ENCODE measurements at regions not wholly inside any gene's neighbourhood (a gene's known extent, or its start where the extent isn't known, plus 50 kb on each side); places are given as distances from the start of the nearest gene placed in this dataset.

DNA sequence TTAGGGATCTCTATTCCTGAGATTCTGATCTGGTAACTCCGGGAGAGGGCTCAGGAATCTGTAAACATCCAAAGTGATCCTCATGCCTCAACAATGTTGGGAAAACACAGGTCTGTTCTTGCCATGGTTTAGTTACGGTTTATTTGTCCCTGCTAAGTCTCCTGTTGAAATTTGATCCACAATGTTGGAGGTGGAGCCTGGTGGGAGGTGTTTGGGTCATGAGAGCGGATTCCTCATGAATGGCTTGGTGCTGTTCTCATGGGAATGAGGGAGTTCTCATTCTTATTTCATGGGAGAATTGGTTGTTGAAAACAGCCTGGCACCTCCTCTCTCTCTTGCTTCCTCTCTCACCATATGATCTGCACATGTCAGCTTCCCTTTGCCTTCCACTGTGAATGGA, 608.6 kb upstream of the GOT2 start:
- H3K36me3 ChIP-seq (replicated peaks in 1 of 2; ENCODE audit: control insufficient read depth in 1 of 2, insufficient read depth in 2 of 2, low read length in 2 of 2), result no peaks in the 10 kb centered on the region
- CTCF ChIA-PET (ENCODE audit: low intra/inter-chr PET ratio, low total read pairs), result no interaction called here
- BruUV-seq (replicated peaks), result no TSS peak
- H3K9me3 ChIP-seq (ENCODE audit: low read length), result no peaks in the 10 kb centered on the region
- no peak overlapping the region for H3K9ac ChIP-seq (ENCODE audit: insufficient read depth, low read depth, low read length)
- FAIRE-seq (no peak), DNase-seq (ENCODE audit: low spot score) (no peak), ATAC-seq (no peak)
- in situ Hi-C loops (cut with HindIII; ENCODE audit: extremely low pct_ligation_motif_present, low pct_unique_long_range_greater_than_20kb) (no loop called here), intact Hi-C loops (cut with micrococcal nuclease; ENCODE audit: unreplicated experiment) (no loop called here)
- WGBS (ENCODE audit: low lambda C conversion rate), result 3% methylated on average over 3 of the region's 3 CpGs
- no peaks in the 10 kb centered on the region; a peak in 1 of 5 replicates for H3K27me3 ChIP-seq (ENCODE audit: control insufficient read depth in 1 of 2, insufficient read depth in 2 of 2, low read length in 2 of 2)
- H2AFZ ChIP-seq (ENCODE audit: low read length), result no peak overlapping the region
- POLR2A ChIA-PET, result no interaction called here
- H3K79me2 ChIP-seq (ENCODE audit: insufficient read depth, low read length), result no peaks in the 10 kb centered on the region
- no peak overlapping the region for H3K4me2 ChIP-seq (ENCODE audit: low read depth, low read length)
- H3K4me1 ChIP-seq (ENCODE audit: insufficient read depth, low read length), result no peaks in the 10 kb centered on the region
- H3K27ac ChIP-seq (ENCODE audit: extremely low read length, insufficient read depth, low read length), result no peak overlapping the region
- H3K4me3 ChIP-seq (replicated peaks in 1 of 3; ENCODE audit: insufficient read depth in 1 of 3, low read depth in 2 of 3, low read length in 3 of 3), result no peak overlapping the region
- H4K20me1 ChIP-seq (ENCODE audit: insufficient read depth, low read length), result no peaks in the 10 kb centered on the region
- TF ChIP-seq ZNF644 (CRISPR knock-in tag; IDR thresholded peaks at IDR 0.05; ENCODE audit: low read depth) (no peak), ZNF224 (CRISPR knock-in tag; IDR thresholded peaks at IDR 0.05) (no peak), ATAD3A (CRISPR knock-in tag; IDR thresholded peaks at IDR 0.05) (no peak), HMG20B (CRISPR knock-in tag; conservative IDR thresholded peaks at IDR 0.05) (no peak), MXI1 (IDR thresholded peaks at IDR 0.05; ENCODE audit: borderline replicate concordance, low read depth, low read length) (no peak), REL (CRISPR knock-in tag; conservative IDR thresholded peaks at IDR 0.05) (no peak), KAT7 (CRISPR knock-in tag; IDR thresholded peaks at IDR 0.05; ENCODE audit: borderline replicate concordance) (no peak), TEAD3 (CRISPR knock-in tag; optimal IDR thresholded peaks at IDR 0.05; ENCODE audit: borderline replicate concordance) (no peak), NFYB (CRISPR knock-in tag; IDR thresholded peaks at IDR 0.05) (no peak), MTF2 (CRISPR knock-in tag; IDR thresholded peaks at IDR 0.05; ENCODE audit: borderline replicate concordance) (no peak), NR3C1 (CRISPR knock-in tag; IDR thresholded peaks at IDR 0.05) (no peak), ZFP90 (CRISPR knock-in tag; IDR thresholded peaks at IDR 0.05; ENCODE audit: borderline replicate concordance) (no peak), ZNF549 (CRISPR knock-in tag; IDR thresholded peaks at IDR 0.05) (no peak)
- TF ChIP-seq, protein P1, sequence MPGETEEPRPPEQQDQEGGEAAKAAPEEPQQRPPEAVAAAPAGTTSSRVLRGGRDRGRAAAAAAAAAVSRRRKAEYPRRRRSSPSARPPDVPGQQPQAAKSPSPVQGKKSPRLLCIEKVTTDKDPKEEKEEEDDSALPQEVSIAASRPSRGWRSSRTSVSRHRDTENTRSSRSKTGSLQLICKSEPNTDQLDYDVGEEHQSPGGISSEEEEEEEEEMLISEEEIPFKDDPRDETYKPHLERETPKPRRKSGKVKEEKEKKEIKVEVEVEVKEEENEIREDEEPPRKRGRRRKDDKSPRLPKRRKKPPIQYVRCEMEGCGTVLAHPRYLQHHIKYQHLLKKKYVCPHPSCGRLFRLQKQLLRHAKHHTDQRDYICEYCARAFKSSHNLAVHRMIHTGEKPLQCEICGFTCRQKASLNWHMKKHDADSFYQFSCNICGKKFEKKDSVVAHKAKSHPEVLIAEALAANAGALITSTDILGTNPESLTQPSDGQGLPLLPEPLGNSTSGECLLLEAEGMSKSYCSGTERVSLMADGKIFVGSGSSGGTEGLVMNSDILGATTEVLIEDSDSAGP (CRISPR knock-in tag; IDR thresholded peaks at IDR 0.05; ENCODE audit: borderline replicate concordance), result no peak
- TF ChIP-seq, protein P2, sequence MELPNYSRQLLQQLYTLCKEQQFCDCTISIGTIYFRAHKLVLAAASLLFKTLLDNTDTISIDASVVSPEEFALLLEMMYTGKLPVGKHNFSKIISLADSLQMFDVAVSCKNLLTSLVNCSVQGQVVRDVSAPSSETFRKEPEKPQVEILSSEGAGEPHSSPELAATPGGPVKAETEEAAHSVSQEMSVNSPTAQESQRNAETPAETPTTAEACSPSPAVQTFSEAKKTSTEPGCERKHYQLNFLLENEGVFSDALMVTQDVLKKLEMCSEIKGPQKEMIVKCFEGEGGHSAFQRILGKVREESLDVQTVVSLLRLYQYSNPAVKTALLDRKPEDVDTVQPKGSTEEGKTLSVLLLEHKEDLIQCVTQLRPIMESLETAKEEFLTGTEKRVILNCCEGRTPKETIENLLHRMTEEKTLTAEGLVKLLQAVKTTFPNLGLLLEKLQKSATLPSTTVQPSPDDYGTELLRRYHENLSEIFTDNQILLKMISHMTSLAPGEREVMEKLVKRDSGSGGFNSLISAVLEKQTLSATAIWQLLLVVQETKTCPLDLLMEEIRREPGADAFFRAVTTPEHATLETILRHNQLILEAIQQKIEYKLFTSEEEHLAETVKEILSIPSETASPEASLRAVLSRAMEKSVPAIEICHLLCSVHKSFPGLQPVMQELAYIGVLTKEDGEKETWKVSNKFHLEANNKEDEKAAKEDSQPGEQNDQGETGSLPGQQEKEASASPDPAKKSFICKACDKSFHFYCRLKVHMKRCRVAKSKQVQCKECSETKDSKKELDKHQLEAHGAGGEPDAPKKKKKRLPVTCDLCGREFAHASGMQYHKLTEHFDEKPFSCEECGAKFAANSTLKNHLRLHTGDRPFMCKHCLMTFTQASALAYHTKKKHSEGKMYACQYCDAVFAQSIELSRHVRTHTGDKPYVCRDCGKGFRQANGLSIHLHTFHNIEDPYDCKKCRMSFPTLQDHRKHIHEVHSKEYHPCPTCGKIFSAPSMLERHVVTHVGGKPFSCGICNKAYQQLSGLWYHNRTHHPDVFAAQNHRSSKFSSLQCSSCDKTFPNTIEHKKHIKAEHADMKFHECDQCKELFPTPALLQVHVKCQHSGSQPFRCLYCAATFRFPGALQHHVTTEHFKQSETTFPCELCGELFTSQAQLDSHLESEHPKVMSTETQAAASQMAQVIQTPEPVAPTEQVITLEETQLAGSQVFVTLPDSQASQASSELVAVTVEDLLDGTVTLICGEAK (IDR thresholded peaks at IDR 0.05), result no peak
- TF ChIP-seq, protein P2 (CRISPR knock-in tag; IDR thresholded peaks at IDR 0.05), result no peak

Data from HepG2 (cell line).